ENCODE measurements at regions not wholly inside any gene's neighbourhood (a gene's known extent, or its start where the extent isn't known, plus 50 kb on each side); places are given as distances from the start of the nearest gene placed in this dataset.

DNA sequence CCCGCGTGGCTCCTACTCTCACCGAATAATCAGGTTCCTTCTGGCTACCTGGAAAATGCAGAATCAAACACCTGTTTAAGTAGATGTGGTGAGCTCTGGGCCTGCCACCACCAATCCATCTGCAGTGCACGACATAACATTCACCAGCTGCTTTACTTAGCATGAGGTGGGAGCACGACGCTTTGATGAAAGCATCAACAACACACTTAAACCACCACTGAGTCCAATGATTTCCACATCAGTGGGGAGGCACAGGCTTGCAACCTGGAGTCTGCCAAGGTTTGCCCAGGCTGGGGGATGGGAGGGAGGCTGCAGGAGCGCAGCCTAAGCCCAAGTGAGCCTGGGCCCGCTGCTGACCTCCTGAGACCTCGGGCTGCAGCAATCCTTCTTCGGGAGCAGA, 415.5 kb downstream of the MEIS1 start:
- TF ChIP-seq, protein P1, sequence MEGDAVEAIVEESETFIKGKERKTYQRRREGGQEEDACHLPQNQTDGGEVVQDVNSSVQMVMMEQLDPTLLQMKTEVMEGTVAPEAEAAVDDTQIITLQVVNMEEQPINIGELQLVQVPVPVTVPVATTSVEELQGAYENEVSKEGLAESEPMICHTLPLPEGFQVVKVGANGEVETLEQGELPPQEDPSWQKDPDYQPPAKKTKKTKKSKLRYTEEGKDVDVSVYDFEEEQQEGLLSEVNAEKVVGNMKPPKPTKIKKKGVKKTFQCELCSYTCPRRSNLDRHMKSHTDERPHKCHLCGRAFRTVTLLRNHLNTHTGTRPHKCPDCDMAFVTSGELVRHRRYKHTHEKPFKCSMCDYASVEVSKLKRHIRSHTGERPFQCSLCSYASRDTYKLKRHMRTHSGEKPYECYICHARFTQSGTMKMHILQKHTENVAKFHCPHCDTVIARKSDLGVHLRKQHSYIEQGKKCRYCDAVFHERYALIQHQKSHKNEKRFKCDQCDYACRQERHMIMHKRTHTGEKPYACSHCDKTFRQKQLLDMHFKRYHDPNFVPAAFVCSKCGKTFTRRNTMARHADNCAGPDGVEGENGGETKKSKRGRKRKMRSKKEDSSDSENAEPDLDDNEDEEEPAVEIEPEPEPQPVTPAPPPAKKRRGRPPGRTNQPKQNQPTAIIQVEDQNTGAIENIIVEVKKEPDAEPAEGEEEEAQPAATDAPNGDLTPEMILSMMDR (IDR thresholded peaks at IDR 0.05; ENCODE audit: low read length), result no peak
- TF ChIP-seq EZH2 (optimal IDR thresholded peaks at IDR 0.05; ENCODE audit: low read depth, low read length) (no peak), EZH2phosphoT487 (IDR thresholded peaks at IDR 0.05; ENCODE audit: low read length) (no peak)

Measured in MM.1S (cell line).